Endodermal cell (in vitro differentiated cells): ENCODE measurements at regions not wholly inside any gene's neighbourhood (a gene's known extent, or its start where the extent isn't known, plus 50 kb on each side); places are given as distances from the start of the nearest gene placed in this dataset.

Experiments used
- DNase-seq: peaks from one replicate; pipeline ENCODE4 v3.0.0-alpha.2; 2017
- H3K27ac ChIP-seq: 2 replicates; pipeline ENCODE4 v1.5.1; 2013; ENCODE audit warnings: mild to moderate bottlenecking, low read depth, low read length, moderate library complexity
- H3K27me3 ChIP-seq: 2 replicates; pipeline ENCODE4 v1.6.1; 2013; ENCODE audit warnings: mild to moderate bottlenecking, low read length, moderate library complexity; ENCODE audit not compliant: insufficient read depth, control insufficient read depth, poor library complexity, severe bottlenecking
- H3K36me3 ChIP-seq: 2 replicates; pipeline ENCODE4 v1.7.0; 2013; ENCODE audit warnings: mild to moderate bottlenecking, low read length, moderate library complexity; ENCODE audit not compliant: control insufficient read depth, insufficient read depth
- H3K4me1 ChIP-seq: one replicate; pipeline ENCODE4 v1.7.0; 2013; ENCODE audit warnings: low read length; ENCODE audit not compliant: control insufficient read depth, insufficient read depth
- H3K4me3 ChIP-seq: 2 replicates; pipeline ENCODE4 v1.5.1; 2013; ENCODE audit warnings: mild to moderate bottlenecking, low read length, moderate library complexity
- H3K9ac ChIP-seq: 2 replicates; pipeline ENCODE4 v1.6.1; 2013; ENCODE audit warnings: mild to moderate bottlenecking, low read length, moderate library complexity; ENCODE audit not compliant: poor library complexity, severe bottlenecking; ENCODE audit errors: extremely low read depth
- H3K9me3 ChIP-seq: 2 replicates; pipeline ENCODE4 v1.6.1; 2013; ENCODE audit warnings: mild to moderate bottlenecking, low read length, moderate library complexity; ENCODE audit not compliant: control insufficient read depth
- H3K27ac Mint-ChIP-seq: 2 replicates; pipeline ENCODE4 v1.8.0; 2020; ENCODE audit warnings: mixed read lengths
- H3K27me3 Mint-ChIP-seq: 2 replicates; pipeline ENCODE4 v1.8.0; 2021; ENCODE audit warnings: mild to moderate bottlenecking, mixed read lengths; ENCODE audit not compliant: insufficient read depth
- H3K36me3 Mint-ChIP-seq: 2 replicates; pipeline ENCODE4 v1.8.0; 2020; ENCODE audit warnings: low read depth, mixed read lengths
- H3K4me1 Mint-ChIP-seq: 2 replicates; pipeline ENCODE4 v1.8.0; 2020; ENCODE audit warnings: mixed read lengths
- H3K4me3 Mint-ChIP-seq: 2 replicates; pipeline ENCODE4 v1.8.0; 2020; ENCODE audit warnings: mild to moderate bottlenecking, moderate library complexity, mixed read lengths
- H3K9me3 Mint-ChIP-seq: 2 replicates; pipeline ENCODE4 v1.8.0; 2020; ENCODE audit warnings: mild to moderate bottlenecking, mixed read lengths
- WGBS, 2 experiments: methylation state at CpG; one replicate each; pipeline versions ENCODE4 v1.1.5 to v1.1.7; 2013; ENCODE audit warnings: missing lambda C conversion rate in 2 of 2, mixed read lengths in 1 of 2; ENCODE audit not compliant: insufficient coverage in 1 of 2, insufficient read length in 1 of 2; 5-methylcytosine and 5-hydroxymethylcytosine counted together
- TF ChIP-seq, protein P1 (sequence below): fragments of 200-600 bp; sonication (generic); conservative IDR thresholded peaks from 2 replicates; pipeline ENCODE4 v1.5.0; 2021; ENCODE audit warnings: antibody characterized with exemption, mild to moderate bottlenecking

- Histone ChIP-seq H3K27me3 (no peaks in the 10 kb centered on the region), H3K9me3 (no peaks in the 10 kb centered on the region), H3K36me3 (no peaks in the 10 kb centered on the region), H3K4me3 (no peak overlapping the region), H3K27ac (no peak overlapping the region), H3K9ac (no peak overlapping the region), H3K4me1 (no peaks in the 10 kb centered on the region)
- no peaks in the 10 kb centered on the region for H3K27me3 Mint-ChIP-seq
- WGBS, 2 experiments, result 100% methylated on average over 1 of the region's 2 CpGs; no CpG with 5 or more reads in 1 of the 2 experiments
- H3K9me3 Mint-ChIP-seq, result no peaks in the 10 kb centered on the region
- DNase-seq, result no peak
- no peak overlapping the region for H3K4me3 Mint-ChIP-seq
- no peaks in the 10 kb centered on the region for H3K4me1 Mint-ChIP-seq
- TF ChIP-seq, protein P1, sequence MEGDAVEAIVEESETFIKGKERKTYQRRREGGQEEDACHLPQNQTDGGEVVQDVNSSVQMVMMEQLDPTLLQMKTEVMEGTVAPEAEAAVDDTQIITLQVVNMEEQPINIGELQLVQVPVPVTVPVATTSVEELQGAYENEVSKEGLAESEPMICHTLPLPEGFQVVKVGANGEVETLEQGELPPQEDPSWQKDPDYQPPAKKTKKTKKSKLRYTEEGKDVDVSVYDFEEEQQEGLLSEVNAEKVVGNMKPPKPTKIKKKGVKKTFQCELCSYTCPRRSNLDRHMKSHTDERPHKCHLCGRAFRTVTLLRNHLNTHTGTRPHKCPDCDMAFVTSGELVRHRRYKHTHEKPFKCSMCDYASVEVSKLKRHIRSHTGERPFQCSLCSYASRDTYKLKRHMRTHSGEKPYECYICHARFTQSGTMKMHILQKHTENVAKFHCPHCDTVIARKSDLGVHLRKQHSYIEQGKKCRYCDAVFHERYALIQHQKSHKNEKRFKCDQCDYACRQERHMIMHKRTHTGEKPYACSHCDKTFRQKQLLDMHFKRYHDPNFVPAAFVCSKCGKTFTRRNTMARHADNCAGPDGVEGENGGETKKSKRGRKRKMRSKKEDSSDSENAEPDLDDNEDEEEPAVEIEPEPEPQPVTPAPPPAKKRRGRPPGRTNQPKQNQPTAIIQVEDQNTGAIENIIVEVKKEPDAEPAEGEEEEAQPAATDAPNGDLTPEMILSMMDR, result no peak
- no peaks in the 10 kb centered on the region for H3K36me3 Mint-ChIP-seq
- no peak overlapping the region for H3K27ac Mint-ChIP-seq
Observed at GRCh38 chr11:90845799-90846198, 623.0 kb upstream of the CHORDC1 start.

- Mint-ChIP-seq H3K4me1 (no peaks in the 10 kb centered on the region), H3K27ac (no peak overlapping the region), H3K9me3 (no peaks in the 10 kb centered on the region), H3K27me3 (no peaks in the 10 kb centered on the region), H3K36me3 (no peaks in the 10 kb centered on the region), H3K4me3 (no peak overlapping the region)
- Histone ChIP-seq H3K9ac (no peak overlapping the region), H3K9me3 (no peaks in the 10 kb centered on the region), H3K36me3 (no peaks in the 10 kb centered on the region), H3K4me3 (no peak overlapping the region), H3K27me3 (no peaks in the 10 kb centered on the region), H3K27ac (no peak overlapping the region), H3K4me1 (no peaks in the 10 kb centered on the region)
- WGBS, 2 experiments, result 90 to 100% methylated on average over 1 of the region's 1 CpG
- TF ChIP-seq, protein P1, result no peak
- no peak for DNase-seq
Observed at GRCh38 chr11:90845126-90845525, 622.3 kb upstream of the CHORDC1 start.

- H3K27ac ChIP-seq, result no peak overlapping the region
- H3K9me3 Mint-ChIP-seq, result no peaks in the 10 kb centered on the region
- H3K9me3 ChIP-seq, result no peaks in the 10 kb centered on the region
- H3K4me1 Mint-ChIP-seq, result no peaks in the 10 kb centered on the region
- TF ChIP-seq, protein P1, result no peak
- 98% methylated on average over 3 of the region's 3 CpGs; no CpG with 5 or more reads in 1 of the 2 experiments for WGBS, 2 experiments
- DNase-seq, result no peak
- no peak overlapping the region for H3K9ac ChIP-seq
- no peaks in the 10 kb centered on the region for H3K36me3 Mint-ChIP-seq
- H3K36me3 ChIP-seq, result no peaks in the 10 kb centered on the region
- H3K4me3 ChIP-seq, result no peak overlapping the region
- H3K27me3 Mint-ChIP-seq, result no peaks in the 10 kb centered on the region
- H3K4me3 Mint-ChIP-seq, result no peak overlapping the region
- no peaks in the 10 kb centered on the region for H3K4me1 ChIP-seq
- H3K27me3 ChIP-seq, result no peaks in the 10 kb centered on the region
- no peak overlapping the region for H3K27ac Mint-ChIP-seq
Observed at GRCh38 chr11:90844041-90844440, 621.2 kb upstream of the CHORDC1 start.
